ENCODE measurements at regions not wholly inside any gene's neighbourhood (a gene's known extent, or its start where the extent isn't known, plus 50 kb on each side); places are given as distances from the start of the nearest gene placed in this dataset.

- TF ChIP-seq CTCF (conservative IDR thresholded peaks at IDR 0.05; ENCODE audit: low read length) (no peak), EZH2phosphoT487 (IDR thresholded peaks at IDR 0.05; ENCODE audit: borderline replicate concordance, low read depth, low read length) (no peak)
Measured at GRCh38 chr5:87640902-87641301, 228.2 kb upstream of the CCNH start.

Measured in OCI-LY7 (cell line).